Astrocyte (in vitro differentiated cells and primary cell): ENCODE measurements at regions not wholly inside any gene's neighbourhood (a gene's known extent, or its start where the extent isn't known, plus 50 kb on each side); places are given as distances from the start of the nearest gene placed in this dataset.

Source experiments
- DNase-seq: peaks from one replicate; pipeline ENCODE4 v3.0.0-alpha.2; 2010; ENCODE audit warnings: low read depth
- FAIRE-seq: peaks from 2 replicates; lab custom pipeline; 2011; peaks lifted over from hg19 to GRCh38; lab: Jason Lieb, UNC
- H2AFZ ChIP-seq: 2 replicates; pipeline ENCODE4 v1.6.0; 2012; ENCODE audit warnings: low read depth, low read length, inconsistent platforms
- H3K27ac ChIP-seq: 2 replicates; pipeline ENCODE4 v1.5.1; 2011; ENCODE audit warnings: low read depth, low read length, inconsistent platforms
- H3K27me3 ChIP-seq: 2 replicates; pipeline ENCODE4 v1.6.0; 2011; ENCODE audit warnings: low read length, inconsistent platforms; ENCODE audit not compliant: insufficient read depth
- H3K36me3 ChIP-seq: 2 replicates; pipeline ENCODE4 v1.5.1; 2011; ENCODE audit warnings: low read length, inconsistent platforms; ENCODE audit not compliant: insufficient read depth
- H3K4me1 ChIP-seq: 2 replicates; pipeline ENCODE4 v1.5.1; 2011; ENCODE audit warnings: low read length, inconsistent platforms; ENCODE audit not compliant: insufficient read depth
- H3K4me2 ChIP-seq: 2 replicates; pipeline ENCODE4 v1.6.0; 2012; ENCODE audit warnings: low read length, inconsistent platforms
- H3K4me3 ChIP-seq: 2 replicates; pipeline ENCODE4 v1.5.1; 2011; ENCODE audit warnings: low read depth, mild to moderate bottlenecking, low read length, inconsistent platforms; ENCODE audit not compliant: insufficient read depth
- H3K79me2 ChIP-seq: 2 replicates; pipeline ENCODE4 v1.6.0; 2012; ENCODE audit warnings: mild to moderate bottlenecking, low read length, inconsistent platforms; ENCODE audit not compliant: insufficient read depth
- H3K9ac ChIP-seq: 2 replicates; pipeline ENCODE4 v1.6.0; 2012; ENCODE audit warnings: mild to moderate bottlenecking, low read length, inconsistent platforms
- H3K9me3 ChIP-seq: 2 replicates; pipeline ENCODE4 v1.5.1; 2012; ENCODE audit warnings: low read depth, mild to moderate bottlenecking, low read length, inconsistent platforms; ENCODE audit not compliant: insufficient read depth
- H4K20me1 ChIP-seq: 2 replicates; pipeline ENCODE4 v1.6.0; 2012; ENCODE audit warnings: low read length, inconsistent platforms; ENCODE audit not compliant: insufficient read depth
- H3K27ac Mint-ChIP-seq: one replicate; pipeline ENCODE4 v1.8.0; 2021; ENCODE audit warnings: mild to moderate bottlenecking, mixed read lengths; ENCODE audit not compliant: unreplicated experiment
- H3K27me3 Mint-ChIP-seq: one replicate; pipeline ENCODE4 v1.8.0; 2021; ENCODE audit warnings: low read depth, mixed read lengths; ENCODE audit not compliant: unreplicated experiment
- H3K36me3 Mint-ChIP-seq: one replicate; pipeline ENCODE4 v1.8.0; 2021; ENCODE audit warnings: low read depth, mixed read lengths; ENCODE audit not compliant: unreplicated experiment
- H3K4me1 Mint-ChIP-seq: one replicate; pipeline ENCODE4 v1.8.0; 2021; ENCODE audit warnings: low read depth, mixed read lengths; ENCODE audit not compliant: unreplicated experiment
- H3K4me3 Mint-ChIP-seq: one replicate; pipeline ENCODE4 v1.8.0; 2021; ENCODE audit warnings: mild to moderate bottlenecking, moderate library complexity, mixed read lengths; ENCODE audit not compliant: unreplicated experiment
- H3K9me3 Mint-ChIP-seq: one replicate; pipeline ENCODE4 v1.8.0; 2021; ENCODE audit warnings: mild to moderate bottlenecking, mixed read lengths; ENCODE audit not compliant: unreplicated experiment
- CTCF ChIP-seq: IDR thresholded peaks from 2 replicates; pipeline ENCODE4 v1.5.1; 2011; ENCODE audit warnings: low read depth, mild to moderate bottlenecking, inconsistent platforms, low read length, moderate library complexity; ENCODE audit not compliant: insufficient read depth
- EZH2 ChIP-seq: IDR thresholded peaks from 2 replicates; pipeline ENCODE4 v1.6.1; 2012; ENCODE audit warnings: mild to moderate bottlenecking, low read length, inconsistent platforms; ENCODE audit not compliant: insufficient read depth

GRCh38 chr2:126437016-126437415, 218.9 kb upstream of the GYPC start:
- H3K36me3 ChIP-seq = no peaks in the 10 kb centered on the region
- Mint-ChIP-seq H3K4me1 (no peaks in the 10 kb centered on the region), H3K27me3 (peaks cover 15% of the 10 kb centered on the region), H3K9me3 (no peaks in the 10 kb centered on the region), H3K36me3 (no peaks in the 10 kb centered on the region), H3K4me3 (no peak overlapping the region), H3K27ac (no peak overlapping the region)
- no peak overlapping the region for H3K27ac ChIP-seq
- H3K4me2 ChIP-seq = no peak overlapping the region
- H2AFZ ChIP-seq = no peak overlapping the region
- H3K9me3 ChIP-seq = peaks cover 10% of the 10 kb centered on the region
- no peak for TF ChIP-seq EZH2
- no peak for TF ChIP-seq CTCF
- H3K4me3 ChIP-seq = no peak overlapping the region
- FAIRE-seq (no peak), DNase-seq (no peak)
- H3K4me1 ChIP-seq = no peaks in the 10 kb centered on the region
- H3K27me3 ChIP-seq = no peaks in the 10 kb centered on the region
- no peak overlapping the region for H3K9ac ChIP-seq
- no peaks in the 10 kb centered on the region for H3K79me2 ChIP-seq
- H4K20me1 ChIP-seq = no peaks in the 10 kb centered on the region

DNA sequence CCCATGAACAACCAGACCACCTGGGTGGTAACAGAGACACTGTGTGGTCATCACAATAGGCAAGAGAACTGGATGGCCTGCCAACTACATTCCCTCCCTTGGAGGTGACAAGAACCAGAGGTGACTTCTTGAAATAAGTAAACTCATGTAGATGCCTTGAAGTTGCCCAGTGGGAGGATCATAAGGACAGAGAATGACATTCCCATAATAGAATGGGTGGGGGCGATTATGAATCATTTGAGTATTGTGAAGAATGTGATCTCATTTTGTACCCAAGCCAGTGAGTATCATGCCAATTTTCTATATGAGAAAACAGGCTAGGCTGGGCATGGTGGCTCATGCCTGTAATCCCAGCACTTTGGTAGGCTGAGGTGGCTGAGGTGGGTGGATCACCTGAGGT, 211.4 kb upstream of the GYPC start:
- FAIRE-seq = no peak
- no peaks in the 10 kb centered on the region for H3K36me3 Mint-ChIP-seq

More for the DNA sequence above, 211.4 kb upstream of the GYPC start:
- H2AFZ ChIP-seq = no peak overlapping the region
- H3K4me1 ChIP-seq = no peaks in the 10 kb centered on the region
- no peak overlapping the region for H3K27ac Mint-ChIP-seq
- H3K9me3 Mint-ChIP-seq = no peaks in the 10 kb centered on the region
- no peak overlapping the region for H3K9ac ChIP-seq
- no peak overlapping the region for H3K4me3 ChIP-seq
- no peak for TF ChIP-seq CTCF
- TF ChIP-seq EZH2 = no peak
- H3K4me2 ChIP-seq = no peak overlapping the region
- H3K4me3 Mint-ChIP-seq = no peak overlapping the region
- H4K20me1 ChIP-seq = no peaks in the 10 kb centered on the region
- H3K4me1 Mint-ChIP-seq = no peaks in the 10 kb centered on the region
- H3K27ac ChIP-seq = no peak overlapping the region
- H3K79me2 ChIP-seq = no peaks in the 10 kb centered on the region
- no peaks in the 10 kb centered on the region for H3K27me3 ChIP-seq
- peaks cover 2% of the 10 kb centered on the region for H3K27me3 Mint-ChIP-seq
- no peak for DNase-seq
- H3K9me3 ChIP-seq = peaks cover 16% of the 10 kb centered on the region
- no peaks in the 10 kb centered on the region for H3K36me3 ChIP-seq
